Smooth muscle cell (in vitro differentiated cells): ENCODE measurements at regions not wholly inside any gene's neighbourhood (a gene's known extent, or its start where the extent isn't known, plus 50 kb on each side); places are given as distances from the start of the nearest gene placed in this dataset.
A peak's percentile ranks its signal among the peaks of the same experiment; 100 is the strongest.

Experiments
- DNase-seq: peaks from one replicate; lab custom pipeline; 2025; ENCODE audit not compliant: unreplicated experiment; lab: John Stamatoyannopoulos, UW
- H2AFZ ChIP-seq: fragments of 200-600 bp; sonication (generic); 2 replicates; pipeline ENCODE4 v1.6.0; 2016; ENCODE audit warnings: antibody characterized with exemption, low read depth, mild to moderate bottlenecking
- H3F3A ChIP-seq: fragments of 200-600 bp; sonication (generic); 2 replicates; pipeline ENCODE4 v1.6.0; 2017; ENCODE audit warnings: antibody characterized with exemption, low read depth
- H3K27ac ChIP-seq: fragments of 200-600 bp; sonication (generic); 2 replicates; pipeline ENCODE4 v1.5.1; 2016; ENCODE audit warnings: low read depth, mild to moderate bottlenecking
- H3K27me3 ChIP-seq: fragments of 200-600 bp; sonication (generic); 2 replicates; pipeline ENCODE4 v1.6.1; 2016; ENCODE audit warnings: low read depth, mild to moderate bottlenecking
- H3K36me3 ChIP-seq: fragments of 200-600 bp; sonication (generic); 2 replicates; pipeline ENCODE4 v1.5.1; 2016; ENCODE audit warnings: low read depth
- H3K4me1 ChIP-seq: fragments of 200-600 bp; sonication (generic); 2 replicates; pipeline ENCODE4 v1.5.1; 2016; ENCODE audit warnings: low read depth
- H3K4me2 ChIP-seq: fragments of 200-600 bp; sonication (generic); 2 replicates; pipeline ENCODE4 v1.6.0; 2016; ENCODE audit warnings: mild to moderate bottlenecking
- H3K4me3 ChIP-seq: fragments of 200-600 bp; sonication (generic); 2 replicates; pipeline ENCODE4 v1.5.1; 2016; ENCODE audit warnings: mild to moderate bottlenecking
- H3K79me2 ChIP-seq: fragments of 200-600 bp; sonication (generic); 2 replicates; pipeline ENCODE4 v1.6.0; 2016; ENCODE audit warnings: low read depth, mild to moderate bottlenecking
- H3K9ac ChIP-seq: fragments of 200-600 bp; sonication (generic); 2 replicates; pipeline ENCODE4 v1.6.0; 2016; ENCODE audit warnings: low read depth
- H3K9me3 ChIP-seq: fragments of 200-600 bp; sonication (generic); replicated peaks from 2 replicates; pipeline ENCODE4 v1.5.1; 2016; ENCODE audit warnings: low read depth
- H4K20me1 ChIP-seq: fragments of 200-600 bp; sonication (generic); 2 replicates; pipeline ENCODE4 v1.6.0; 2016; ENCODE audit warnings: low read depth
- CTCF ChIP-seq: fragments of 200-600 bp; sonication (generic); IDR thresholded peaks from 2 replicates; pipeline ENCODE4 v1.5.1; 2017; ENCODE audit warnings: borderline replicate concordance, mild to moderate bottlenecking, antibody characterized with exemption; ENCODE audit not compliant: insufficient read depth, poor library complexity, severe bottlenecking
- WGBS: methylation state at CpG from one replicate; pipeline ENCODE4 v1.1.7; 2016; ENCODE audit warnings: low lambda C conversion rate; 5-methylcytosine and 5-hydroxymethylcytosine counted together

GRCh38 chr15:99449514-99449913 is 116.3 kb upstream of the MEF2A start:
- DNase-seq: no peak
- Histone ChIP-seq H3K27ac (peak overlapping the region; percentile 88), H3K4me1 (peaks cover 3% of the 10 kb centered on the region), H4K20me1 (no peaks in the 10 kb centered on the region), H3K9me3 (no peaks in the 10 kb centered on the region), H3F3A (peaks cover 3% of the 10 kb centered on the region), H2AFZ (no peak overlapping the region), H3K36me3 (no peaks in the 10 kb centered on the region), H3K4me3 (no peak overlapping the region), H3K4me2 (no peak overlapping the region), H3K9ac (no peak overlapping the region), H3K79me2 (no peaks in the 10 kb centered on the region), H3K27me3 (no peaks in the 10 kb centered on the region)
- 74% methylated on average over 4 of the region's 4 CpGs for WGBS
- TF ChIP-seq CTCF: no peak

GRCh38 chr15:99450896-99451358 is 114.9 kb upstream of the MEF2A start:
- Histone ChIP-seq H3F3A (peaks cover 5% of the 10 kb centered on the region), H3K79me2 (no peaks in the 10 kb centered on the region), H3K4me1 (peaks cover 6% of the 10 kb centered on the region), H3K9me3 (no peaks in the 10 kb centered on the region), H3K9ac (no peak overlapping the region), H3K36me3 (no peaks in the 10 kb centered on the region), H4K20me1 (no peaks in the 10 kb centered on the region), H2AFZ (no peak overlapping the region), H3K4me3 (no peak overlapping the region), H3K27ac (peak overlapping the region; percentile 88), H3K4me2 (peak overlapping the region; percentile 64), H3K27me3 (no peaks in the 10 kb centered on the region)
- TF ChIP-seq CTCF: no peak
- no peak for DNase-seq
- 42% methylated on average over 14 of the region's 14 CpGs for WGBS

DNA sequence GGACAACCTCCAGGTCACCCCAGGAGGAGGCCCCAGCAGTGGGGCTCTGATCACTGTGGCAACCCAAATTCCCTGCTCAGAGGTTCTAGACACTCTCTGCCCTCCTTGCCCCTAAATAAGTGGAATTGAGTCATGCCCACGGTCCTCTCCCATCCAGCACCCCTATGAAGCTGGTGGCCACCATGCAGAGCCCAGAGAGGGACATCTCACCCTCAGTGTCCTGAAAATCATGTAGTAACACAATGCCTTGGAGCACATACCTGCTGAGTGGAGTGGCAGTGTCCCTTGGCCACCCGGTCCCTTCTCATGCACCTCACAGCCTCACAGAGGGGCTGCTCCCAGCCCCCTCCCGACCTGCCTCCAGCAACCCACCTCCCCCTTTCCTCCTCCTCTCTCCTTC is 114.3 kb upstream of the MEF2A start:
- no peak for TF ChIP-seq CTCF
- Histone ChIP-seq H3K27ac (peak overlapping the region; percentile 88), H3K9ac (no peak overlapping the region), H3K4me2 (peak overlapping the region; percentile 62), H3K36me3 (no peaks in the 10 kb centered on the region), H2AFZ (no peak overlapping the region), H4K20me1 (no peaks in the 10 kb centered on the region), H3K4me3 (no peak overlapping the region), H3F3A (peaks cover 11% of the 10 kb centered on the region), H3K79me2 (no peaks in the 10 kb centered on the region), H3K9me3 (no peaks in the 10 kb centered on the region), H3K4me1 (peaks cover 6% of the 10 kb centered on the region), H3K27me3 (no peaks in the 10 kb centered on the region)
- WGBS: 90% methylated on average over 2 of the region's 3 CpGs
- no peak for DNase-seq

DNA sequence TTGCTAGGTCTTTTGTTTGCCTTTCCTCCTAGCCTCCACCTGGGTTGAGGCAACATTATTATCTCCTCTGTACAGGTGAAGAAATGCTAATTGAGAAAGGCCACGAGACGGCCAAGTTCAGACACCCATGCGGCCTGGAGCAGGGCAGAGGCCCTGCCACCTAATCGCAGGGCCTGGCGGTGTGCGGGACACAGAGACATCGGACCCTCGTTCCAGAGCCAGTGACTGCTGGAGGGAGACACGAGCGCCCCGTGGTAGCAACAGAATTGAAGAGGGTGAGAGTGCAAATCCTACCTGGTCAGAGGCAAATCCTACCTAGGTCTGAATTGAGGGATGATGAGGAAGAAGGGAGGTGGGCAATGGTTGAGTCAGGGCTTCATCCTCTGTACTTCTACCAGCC is 113.8 kb upstream of the MEF2A start:
- no peaks in the 10 kb centered on the region for H3K9me3 ChIP-seq
- no peaks in the 10 kb centered on the region for H4K20me1 ChIP-seq
- no peak overlapping the region for H3K27ac ChIP-seq
- H3K27me3 ChIP-seq: no peaks in the 10 kb centered on the region
- DNase-seq: no peak
- no peak for TF ChIP-seq CTCF
- 97% methylated on average over 11 of the region's 11 CpGs for WGBS
- H3K4me1 ChIP-seq: peaks cover 6% of the 10 kb centered on the region
- H3K79me2 ChIP-seq: no peaks in the 10 kb centered on the region
- no peaks in the 10 kb centered on the region for H3K36me3 ChIP-seq
- no peak overlapping the region for H2AFZ ChIP-seq
- H3F3A ChIP-seq: peaks cover 15% of the 10 kb centered on the region
- H3K4me2 ChIP-seq: no peak overlapping the region
- no peak overlapping the region for H3K4me3 ChIP-seq
- H3K9ac ChIP-seq: peak overlapping the region; percentile 45
